Thyroid gland (tissue), 4 donors: ENCODE measurements at regions not wholly inside any gene's neighbourhood (a gene's known extent, or its start where the extent isn't known, plus 50 kb on each side); places are given as distances from the start of the nearest gene placed in this dataset.

Experiments
- DNase-seq, 2 donors: peaks; one replicate each; pipeline ENCODE4 v3.0.0-alpha.2; 2019
- H3K27ac ChIP-seq, 3 donors: fragments of 200-600 bp; sonication (generic); 1 replicate in 2 of 3; 2 replicates in 1 of 3; pipeline ENCODE4 v1.5.1; 2016 to 2019; ENCODE audit warnings: mild to moderate bottlenecking in 1 of 3, moderate library complexity in 1 of 3
- H3K27me3 ChIP-seq: fragments of 200-600 bp; sonication (generic); one replicate; pipeline ENCODE4 v1.5.1; 2019
- H3K36me3 ChIP-seq, 2 donors: fragments of 200-600 bp; sonication (generic); one replicate each; pipeline ENCODE4 v1.5.1; 2016 to 2019
- H3K4me1 ChIP-seq, 2 donors: fragments of 200-600 bp; sonication (generic); one replicate each; pipeline ENCODE4 v1.5.1; 2017 to 2019
- H3K4me3 ChIP-seq, 3 donors: fragments of 200-600 bp; sonication (generic); replicated peaks in 1 of 3; 1 replicate in 2 of 3; 2 replicates in 1 of 3; pipeline ENCODE4 v1.5.1; 2016; ENCODE audit warnings: mild to moderate bottlenecking in 1 of 3
- H3K9me3 ChIP-seq: fragments of 200-600 bp; sonication (generic); one replicate; pipeline ENCODE4 v1.5.1; 2017
- POLR2A ChIP-seq, 2 donors: fragments of 450-650 bp; IDR thresholded peaks; one replicate each; pipeline ENCODE4 v1.6.1; 2017; ENCODE audit warnings: antibody characterized with exemption in 2 of 2, mild to moderate bottlenecking in 2 of 2, moderate library complexity in 1 of 2
- WGBS, 2 donors: methylation state at CpG; one replicate each; pipeline ENCODE4 v1.1.5; 2017; 5-methylcytosine and 5-hydroxymethylcytosine counted together
- intact Hi-C: fragments of 100-400 bp; cut with DNase I; formaldehyde crosslinking; loops from one replicate; pipeline ENCODE4 v1.15.1; 2023
- TF ChIP-seq, protein P1 (sequence below), 6 experiments: fragments of 200-600 bp in 3 of 6; fragments of 450-650 bp in 3 of 6; sonication (generic) in 3 of 6; IDR thresholded peaks; one replicate each; pipeline ENCODE4 v1.5.1; 2016 to 2019; ENCODE audit warnings: antibody characterized with exemption in 6 of 6, mild to moderate bottlenecking in 2 of 6, inconsistent platforms in 1 of 6, moderate library complexity in 1 of 6

DNA sequence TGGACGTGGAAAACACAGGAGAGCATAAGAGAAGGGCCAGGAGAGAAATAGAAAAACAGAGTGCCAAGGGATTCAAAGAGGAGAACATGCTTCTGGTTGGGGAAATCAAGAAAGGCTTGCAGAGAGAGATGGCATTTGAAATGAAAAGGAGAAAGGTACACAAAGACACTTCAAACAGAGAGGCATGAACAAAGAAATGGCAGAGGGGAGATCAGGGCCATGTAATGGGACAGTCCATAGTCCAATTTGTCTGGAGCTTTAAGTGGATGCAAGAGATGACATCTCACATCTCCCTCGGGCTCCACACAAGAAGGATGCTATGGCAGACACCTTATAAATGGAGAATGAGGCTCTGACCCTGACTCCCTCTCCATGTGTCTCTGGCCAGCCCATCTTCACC, 331.1 kb downstream of the MLLT3 start:
- DNase-seq = no peak
- Histone ChIP-seq H3K9me3 (no peaks in the 10 kb centered on the region), H3K36me3 (no peaks in the 10 kb centered on the region), H3K27ac (no peak overlapping the region), H3K27me3 (no peaks in the 10 kb centered on the region), H3K4me3 (no peak overlapping the region), H3K4me1 (no peaks in the 10 kb centered on the region)
- intact Hi-C loops = no loop called here
- WGBS, 2 donors = 79% methylated on average over 2 of the region's 2 CpGs
- TF ChIP-seq, protein P1, sequence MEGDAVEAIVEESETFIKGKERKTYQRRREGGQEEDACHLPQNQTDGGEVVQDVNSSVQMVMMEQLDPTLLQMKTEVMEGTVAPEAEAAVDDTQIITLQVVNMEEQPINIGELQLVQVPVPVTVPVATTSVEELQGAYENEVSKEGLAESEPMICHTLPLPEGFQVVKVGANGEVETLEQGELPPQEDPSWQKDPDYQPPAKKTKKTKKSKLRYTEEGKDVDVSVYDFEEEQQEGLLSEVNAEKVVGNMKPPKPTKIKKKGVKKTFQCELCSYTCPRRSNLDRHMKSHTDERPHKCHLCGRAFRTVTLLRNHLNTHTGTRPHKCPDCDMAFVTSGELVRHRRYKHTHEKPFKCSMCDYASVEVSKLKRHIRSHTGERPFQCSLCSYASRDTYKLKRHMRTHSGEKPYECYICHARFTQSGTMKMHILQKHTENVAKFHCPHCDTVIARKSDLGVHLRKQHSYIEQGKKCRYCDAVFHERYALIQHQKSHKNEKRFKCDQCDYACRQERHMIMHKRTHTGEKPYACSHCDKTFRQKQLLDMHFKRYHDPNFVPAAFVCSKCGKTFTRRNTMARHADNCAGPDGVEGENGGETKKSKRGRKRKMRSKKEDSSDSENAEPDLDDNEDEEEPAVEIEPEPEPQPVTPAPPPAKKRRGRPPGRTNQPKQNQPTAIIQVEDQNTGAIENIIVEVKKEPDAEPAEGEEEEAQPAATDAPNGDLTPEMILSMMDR (IDR thresholded peaks at IDR 0.05) = no peak
- no peak for TF ChIP-seq POLR2A (IDR thresholded peaks at IDR 0.05)

DNA sequence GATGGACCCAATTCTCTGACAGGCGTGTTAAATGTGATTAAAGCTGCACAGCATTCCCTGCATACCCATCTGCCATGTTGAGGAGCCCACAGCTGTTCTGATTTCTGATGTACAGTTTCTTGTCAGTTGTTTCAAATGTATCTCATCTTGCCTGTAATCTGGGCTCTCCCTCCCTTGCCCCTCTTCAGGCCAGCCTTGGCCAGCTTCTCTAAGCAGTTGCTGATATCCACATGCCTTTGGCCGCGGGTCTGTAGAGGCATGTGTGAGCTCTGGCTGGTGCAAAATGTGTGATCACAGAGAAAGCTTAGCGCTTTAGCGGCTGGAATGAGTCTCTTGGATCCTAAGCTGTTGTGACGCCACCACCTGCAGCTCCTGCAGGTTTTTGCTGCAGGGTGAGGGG, 332.0 kb downstream of the MLLT3 start:
- WGBS, 2 donors = 72 to 74% methylated on average over 6 of the region's 6 CpGs
- Histone ChIP-seq H3K9me3 (no peaks in the 10 kb centered on the region), H3K4me1 (no peaks in the 10 kb centered on the region), H3K36me3 (no peaks in the 10 kb centered on the region), H3K4me3 (no peak overlapping the region), H3K27ac (no peak overlapping the region), H3K27me3 (no peaks in the 10 kb centered on the region)
- TF ChIP-seq POLR2A (IDR thresholded peaks at IDR 0.05) = no peak
- TF ChIP-seq, protein P1 (IDR thresholded peaks at IDR 0.05) = no peak
- intact Hi-C loops = no loop called here
- DNase-seq = no peak

DNA sequence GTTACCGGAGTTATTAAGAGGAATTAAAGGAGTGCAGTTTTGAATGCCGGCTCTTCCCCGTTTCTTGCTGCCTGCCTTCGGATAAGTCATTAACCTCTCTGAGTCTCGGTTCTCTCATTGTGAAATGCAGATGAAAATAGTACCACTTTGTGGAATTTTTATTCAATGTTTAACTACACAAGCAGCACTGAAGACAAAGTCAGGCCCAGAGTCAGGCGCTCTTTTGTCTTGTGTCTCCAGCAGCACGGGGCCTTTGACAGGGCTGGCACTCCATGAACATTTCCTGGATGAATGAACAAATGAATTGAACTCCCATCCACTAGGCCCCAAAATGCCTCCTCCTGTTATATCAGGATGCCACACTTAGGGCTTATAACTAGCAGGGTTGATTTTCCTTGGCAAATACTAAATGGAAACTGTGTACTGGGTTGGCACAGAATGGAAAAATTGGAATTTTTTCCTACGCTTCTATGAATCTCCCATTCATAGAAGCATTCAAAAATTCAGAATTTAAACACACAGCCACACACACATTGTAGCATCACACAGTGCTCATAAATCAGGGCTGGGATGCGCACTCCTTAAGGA, 332.8 kb downstream of the MLLT3 start:
- no peak for DNase-seq
- H3K4me3 ChIP-seq = no peak overlapping the region
- WGBS, 2 donors = 78 to 86% methylated on average over 9 of the region's 9 CpGs
- no peaks in the 10 kb centered on the region for H3K27me3 ChIP-seq
- no peak overlapping the region for H3K27ac ChIP-seq
- no peaks in the 10 kb centered on the region for H3K4me1 ChIP-seq
- no peaks in the 10 kb centered on the region for H3K36me3 ChIP-seq
- no peak for TF ChIP-seq POLR2A (IDR thresholded peaks at IDR 0.05)
- TF ChIP-seq, protein P1 (IDR thresholded peaks at IDR 0.05) = no peak
- no peaks in the 10 kb centered on the region for H3K9me3 ChIP-seq
- intact Hi-C loops = no loop called here

DNA sequence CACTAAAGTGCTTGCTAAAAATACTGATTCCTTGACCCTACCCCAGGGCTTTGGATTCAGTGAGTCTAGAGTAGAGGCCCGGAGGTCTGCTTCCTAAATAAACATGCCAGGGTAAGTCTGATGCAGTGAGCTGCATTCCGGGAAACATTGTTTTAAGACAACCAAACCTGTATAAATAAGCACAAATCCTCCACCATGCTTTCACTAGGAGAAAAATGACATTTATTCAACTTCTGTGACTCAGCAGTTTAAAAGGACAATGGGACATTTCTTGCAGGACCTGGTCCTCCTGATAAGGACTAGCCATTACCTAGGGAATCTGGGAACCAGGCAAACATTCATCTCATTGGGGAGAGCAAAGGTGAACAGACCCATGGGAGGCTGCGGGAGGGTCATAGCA, 335.3 kb downstream of the MLLT3 start:
- WGBS, 2 donors = 77 to 80% methylated on average over 3 of the region's 3 CpGs
- Histone ChIP-seq H3K36me3 (no peaks in the 10 kb centered on the region), H3K9me3 (no peaks in the 10 kb centered on the region), H3K27me3 (no peaks in the 10 kb centered on the region), H3K27ac (no peak overlapping the region), H3K4me1 (no peaks in the 10 kb centered on the region), H3K4me3 (no peak overlapping the region)
- intact Hi-C loops = no loop called here
- no peak for TF ChIP-seq POLR2A (IDR thresholded peaks at IDR 0.05)
- TF ChIP-seq, protein P1 (IDR thresholded peaks at IDR 0.05) = no peak
- no peak for DNase-seq

DNA sequence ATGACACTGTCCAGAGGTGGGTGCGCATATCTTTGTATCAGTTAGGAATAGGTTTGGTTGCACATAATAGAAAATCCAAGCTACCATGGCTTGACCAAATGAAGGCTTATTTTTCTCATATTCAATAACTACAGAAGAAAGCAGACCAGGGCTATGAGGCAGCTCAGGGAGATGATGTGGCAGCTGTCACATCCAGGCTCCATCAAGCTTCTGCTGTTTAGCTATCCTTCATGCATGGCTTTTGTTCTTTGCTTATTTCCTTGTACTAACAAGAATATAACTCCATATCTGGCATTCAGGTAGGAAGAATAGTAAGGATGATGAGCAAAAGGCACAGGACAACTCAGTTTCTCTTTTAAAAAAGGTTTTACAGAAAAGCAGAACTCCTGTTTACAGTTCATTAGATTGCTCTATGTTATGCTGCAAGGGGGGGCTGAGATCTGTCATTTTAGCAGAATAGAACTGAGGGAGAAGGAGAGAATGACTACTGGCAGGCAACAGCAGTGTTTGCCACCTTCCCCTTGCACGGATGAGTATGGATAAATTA, 336.1 kb downstream of the MLLT3 start:
- H3K27ac ChIP-seq = no peak overlapping the region

More for the DNA sequence above, 336.1 kb downstream of the MLLT3 start:
- Histone ChIP-seq H3K4me3 (no peak overlapping the region), H3K9me3 (no peaks in the 10 kb centered on the region), H3K4me1 (no peaks in the 10 kb centered on the region), H3K27me3 (no peaks in the 10 kb centered on the region), H3K36me3 (no peaks in the 10 kb centered on the region)
- intact Hi-C loops = no loop called here
- WGBS, 2 donors = 45 to 69% methylated on average over 2 of the region's 2 CpGs
- no peak for DNase-seq
- TF ChIP-seq, protein P1 (IDR thresholded peaks at IDR 0.05) = no peak
- TF ChIP-seq POLR2A (IDR thresholded peaks at IDR 0.05) = no peak
